ENCODE measurements at regions not wholly inside any gene's neighbourhood (a gene's known extent, or its start where the extent isn't known, plus 50 kb on each side); places are given as distances from the start of the nearest gene placed in this dataset.

DNA sequence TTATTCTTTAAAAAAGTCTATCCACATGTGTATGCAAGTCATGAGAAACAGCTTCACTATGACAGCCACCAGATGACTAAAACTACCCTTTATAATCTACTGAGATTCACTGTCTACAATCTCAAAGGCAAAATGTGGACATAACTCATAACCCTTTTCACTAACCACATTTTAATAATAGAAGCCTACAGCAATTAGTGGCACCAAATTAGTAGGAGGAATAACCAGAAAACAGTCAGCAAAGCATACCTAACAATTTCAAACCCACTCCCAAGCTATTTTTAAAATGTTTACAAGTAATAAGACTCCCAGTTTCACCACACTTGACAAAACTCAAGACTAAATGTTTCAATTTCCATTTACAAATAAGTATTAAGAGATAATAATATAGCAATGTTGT is 442.9 kb downstream of the PTPRC start:
- intact Hi-C loops (cut with DNase I) = no loop called here
- H3K4me1 ChIP-seq = no peaks in the 10 kb centered on the region
- no peaks in the 10 kb centered on the region for H3K27me3 ChIP-seq
- no peaks in the 10 kb centered on the region for H3K9me3 ChIP-seq
- TF ChIP-seq POLR2A (IDR thresholded peaks at IDR 0.05) = no peak
- TF ChIP-seq, protein P1, sequence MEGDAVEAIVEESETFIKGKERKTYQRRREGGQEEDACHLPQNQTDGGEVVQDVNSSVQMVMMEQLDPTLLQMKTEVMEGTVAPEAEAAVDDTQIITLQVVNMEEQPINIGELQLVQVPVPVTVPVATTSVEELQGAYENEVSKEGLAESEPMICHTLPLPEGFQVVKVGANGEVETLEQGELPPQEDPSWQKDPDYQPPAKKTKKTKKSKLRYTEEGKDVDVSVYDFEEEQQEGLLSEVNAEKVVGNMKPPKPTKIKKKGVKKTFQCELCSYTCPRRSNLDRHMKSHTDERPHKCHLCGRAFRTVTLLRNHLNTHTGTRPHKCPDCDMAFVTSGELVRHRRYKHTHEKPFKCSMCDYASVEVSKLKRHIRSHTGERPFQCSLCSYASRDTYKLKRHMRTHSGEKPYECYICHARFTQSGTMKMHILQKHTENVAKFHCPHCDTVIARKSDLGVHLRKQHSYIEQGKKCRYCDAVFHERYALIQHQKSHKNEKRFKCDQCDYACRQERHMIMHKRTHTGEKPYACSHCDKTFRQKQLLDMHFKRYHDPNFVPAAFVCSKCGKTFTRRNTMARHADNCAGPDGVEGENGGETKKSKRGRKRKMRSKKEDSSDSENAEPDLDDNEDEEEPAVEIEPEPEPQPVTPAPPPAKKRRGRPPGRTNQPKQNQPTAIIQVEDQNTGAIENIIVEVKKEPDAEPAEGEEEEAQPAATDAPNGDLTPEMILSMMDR (IDR thresholded peaks at IDR 0.05) = no peak
- DNase-seq = no peak
- H3K27ac ChIP-seq = no peak overlapping the region
- no peaks in the 10 kb centered on the region for H3K36me3 ChIP-seq
- H3K4me3 ChIP-seq (replicated peaks in 1 of 3) = no peak overlapping the region

DNA sequence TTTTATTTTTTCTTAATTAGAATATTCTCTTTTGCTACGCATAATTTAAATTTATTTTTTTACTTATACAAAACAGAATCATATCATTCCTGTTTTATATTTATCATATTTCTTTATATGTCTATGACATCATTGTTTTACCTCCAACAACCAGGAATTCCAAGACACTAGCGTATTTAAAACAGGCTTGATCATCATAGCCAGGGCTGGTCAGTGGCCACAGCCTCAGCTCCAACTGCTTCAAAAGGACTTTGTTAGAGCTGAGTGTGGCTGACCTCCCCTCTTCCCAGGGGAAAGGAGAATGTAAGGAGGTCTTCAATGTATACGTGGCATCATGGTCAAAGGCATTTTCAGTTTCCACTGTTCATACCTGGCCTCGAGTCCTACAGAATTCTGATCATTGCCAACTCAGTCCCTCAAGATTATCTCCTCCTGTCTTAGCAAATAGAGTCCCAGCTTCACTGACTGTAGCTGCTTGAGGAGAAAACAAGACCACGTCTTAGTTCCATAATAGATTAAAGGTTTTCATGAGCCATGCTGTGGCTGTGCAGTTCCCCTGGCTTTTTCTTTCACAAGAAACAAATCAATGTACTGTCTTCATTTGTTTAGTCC is 444.0 kb downstream of the PTPRC start:
- no peak overlapping the region for H3K4me3 ChIP-seq (replicated peaks in 1 of 3)
- H3K36me3 ChIP-seq = no peaks in the 10 kb centered on the region
- no peak for TF ChIP-seq POLR2A (IDR thresholded peaks at IDR 0.05)
- TF ChIP-seq, protein P1 (IDR thresholded peaks at IDR 0.05) = no peak
- H3K9me3 ChIP-seq = no peaks in the 10 kb centered on the region
- intact Hi-C loops (cut with DNase I) = no loop called here
- H3K4me1 ChIP-seq = no peaks in the 10 kb centered on the region
- no peak overlapping the region for H3K27ac ChIP-seq
- WGBS, 2 donors = 89 to 91% methylated on average over 5 of the region's 5 CpGs
- H3K27me3 ChIP-seq = no peaks in the 10 kb centered on the region
- DNase-seq = no peak

DNA sequence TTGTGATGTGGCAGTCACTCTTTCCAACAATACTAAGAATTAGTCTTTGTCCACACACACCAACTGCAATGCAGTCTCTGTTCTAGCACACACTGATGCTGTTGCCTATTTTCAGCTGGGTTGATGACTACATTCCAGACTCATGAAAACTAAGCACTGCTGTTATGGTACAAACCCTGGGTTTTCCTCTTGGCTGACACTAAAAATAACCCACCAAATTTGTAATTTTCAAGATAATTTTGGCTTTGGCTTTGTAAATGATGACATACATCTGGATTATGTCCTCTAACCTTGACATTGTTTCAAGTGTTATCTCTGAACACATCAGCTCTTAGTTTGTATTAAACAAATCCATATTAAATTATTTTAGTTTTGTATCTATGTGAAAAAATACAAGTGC is 444.8 kb downstream of the PTPRC start:
- TF ChIP-seq, protein P1 (IDR thresholded peaks at IDR 0.05) = no peak
- TF ChIP-seq POLR2A (IDR thresholded peaks at IDR 0.05) = no peak
- Histone ChIP-seq H3K4me3 (replicated peaks in 1 of 3) (no peak overlapping the region), H3K27me3 (no peaks in the 10 kb centered on the region), H3K9me3 (no peaks in the 10 kb centered on the region), H3K36me3 (no peaks in the 10 kb centered on the region), H3K4me1 (no peaks in the 10 kb centered on the region), H3K27ac (no peak overlapping the region)
- intact Hi-C loops (cut with DNase I) = no loop called here
- DNase-seq = no peak

DNA sequence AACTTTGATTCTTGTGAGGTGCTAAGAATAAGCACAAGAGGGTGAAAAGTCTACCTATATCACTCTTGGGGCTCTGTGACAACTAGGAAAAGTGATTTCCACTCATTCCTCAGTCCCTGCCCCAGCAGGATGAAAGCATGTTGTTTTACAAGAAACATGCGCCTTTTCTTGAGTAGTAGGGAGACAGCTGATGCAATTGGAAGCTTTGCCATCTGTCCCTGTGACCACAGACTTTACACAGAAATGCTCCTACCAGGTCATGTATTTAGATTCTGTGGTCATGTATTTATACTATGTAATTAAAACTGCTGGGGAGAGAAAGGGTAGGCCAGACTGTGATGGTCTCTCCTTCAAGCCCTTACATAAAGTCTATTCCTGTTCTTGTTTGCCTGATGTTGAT is 445.5 kb downstream of the PTPRC start:
- H3K9me3 ChIP-seq = no peaks in the 10 kb centered on the region
- no peak for DNase-seq
- no peak for TF ChIP-seq POLR2A (IDR thresholded peaks at IDR 0.05)
- TF ChIP-seq, protein P1 (IDR thresholded peaks at IDR 0.05) = no peak
- no peaks in the 10 kb centered on the region for H3K27me3 ChIP-seq
- WGBS, 2 donors = 81 to 83% methylated on average over 1 of the region's 1 CpG
- no peak overlapping the region for H3K4me3 ChIP-seq (replicated peaks in 1 of 3)
- no peak overlapping the region for H3K27ac ChIP-seq
- H3K4me1 ChIP-seq = no peaks in the 10 kb centered on the region
- intact Hi-C loops (cut with DNase I) = no loop called here
- no peaks in the 10 kb centered on the region for H3K36me3 ChIP-seq

DNA sequence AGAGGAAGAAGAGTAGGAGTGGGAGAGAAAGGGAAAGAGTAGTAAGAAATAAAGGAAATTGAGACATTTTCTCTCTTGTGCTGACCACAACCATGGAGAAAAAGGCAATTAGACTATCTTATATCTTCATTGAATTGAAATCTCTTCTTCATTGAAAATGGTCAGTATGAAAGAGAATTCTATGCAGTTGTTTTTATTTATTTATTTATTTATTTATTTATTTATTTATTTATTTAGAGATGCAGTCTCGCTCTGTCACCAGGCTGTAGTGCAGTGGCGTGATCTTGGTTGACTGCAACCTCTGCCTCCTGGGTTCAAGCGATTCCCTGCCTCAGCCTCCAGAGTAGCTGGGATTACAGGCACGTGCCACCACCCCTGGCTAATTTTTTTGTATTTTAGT is 447.1 kb downstream of the PTPRC start:
- intact Hi-C loops (cut with DNase I) = no loop called here
- no peak for DNase-seq
- Histone ChIP-seq H3K9me3 (no peaks in the 10 kb centered on the region), H3K36me3 (no peaks in the 10 kb centered on the region), H3K4me1 (no peaks in the 10 kb centered on the region), H3K27ac (no peak overlapping the region), H3K27me3 (no peaks in the 10 kb centered on the region), H3K4me3 (replicated peaks in 1 of 3) (no peak overlapping the region)
- TF ChIP-seq, protein P1 (IDR thresholded peaks at IDR 0.05) = no peak
- TF ChIP-seq POLR2A (IDR thresholded peaks at IDR 0.05) = no peak
- 95 to 97% methylated on average over 4 of the region's 4 CpGs for WGBS, 2 donors

Measured in thyroid gland (tissue), 4 donors.